Putamen (tissue), 1 donor: ENCODE measurements at regions not wholly inside any gene's neighbourhood (a gene's known extent, or its start where the extent isn't known, plus 50 kb on each side); places are given as distances from the start of the nearest gene placed in this dataset.

Experiments
- DNase-seq: peaks from one replicate; pipeline ENCODE4 v3.0.0-alpha.2; 2016; ENCODE audit warnings: low spot score

- DNase-seq, result no peak
These were observed 157.8 kb downstream of the NXNL2 start for GRCh38 chr9:88692827-88693226.

GRCh38 chr9:88694625-88695024 lies 159.6 kb downstream of the NXNL2 start:
- DNase-seq, result no peak

- no peak for DNase-seq
These were observed 161.5 kb downstream of the NXNL2 start for GRCh38 chr9:88696501-88696900.

GRCh38 chr9:88697764-88698432 lies 162.9 kb downstream of the NXNL2 start:
- DNase-seq, result no peak

- DNase-seq, result no peak
These were observed 168.0 kb downstream of the NXNL2 start for GRCh38 chr9:88702985-88703384.

- DNase-seq, result no peak
These were observed 171.5 kb downstream of the NXNL2 start for GRCh38 chr9:88706193-88707113.

- DNase-seq, result no peak
These were observed 175.5 kb downstream of the NXNL2 start for GRCh38 chr9:88710449-88710848.

- no peak for DNase-seq
These were observed 176.7 kb downstream of the NXNL2 start for GRCh38 chr9:88711719-88712118.

- DNase-seq, result no peak
These were observed 177.5 kb downstream of the NXNL2 start for GRCh38 chr9:88712484-88712883.

GRCh38 chr9:88713010-88713409 lies 178.0 kb downstream of the NXNL2 start:
- no peak for DNase-seq

- DNase-seq, result no peak
These were observed 181.8 kb downstream of the NXNL2 start for GRCh38 chr9:88716596-88717290.

GRCh38 chr9:88721025-88721424 lies 186.0 kb downstream of the NXNL2 start:
- no peak for DNase-seq

- DNase-seq, result no peak
These were observed 186.7 kb downstream of the NXNL2 start for GRCh38 chr9:88721495-88722279.

GRCh38 chr9:88722753-88723152 lies 187.8 kb downstream of the NXNL2 start:
- DNase-seq, result no peak

- DNase-seq, result no peak
These were observed 188.8 kb downstream of the NXNL2 start for GRCh38 chr9:88723751-88724150.

GRCh38 chr9:88724331-88724730 lies 189.4 kb downstream of the NXNL2 start:
- no peak for DNase-seq

- DNase-seq, result no peak
These were observed 190.5 kb downstream of the NXNL2 start for GRCh38 chr9:88725300-88726019.

GRCh38 chr9:88726803-88727202 lies 191.8 kb downstream of the NXNL2 start:
- DNase-seq, result no peak

GRCh38 chr9:88730780-88731179 lies 195.8 kb downstream of the NXNL2 start:
- no peak for DNase-seq

GRCh38 chr9:88732128-88732527 lies 197.2 kb downstream of the NXNL2 start:
- DNase-seq, result peak; percentile 3
